ENCODE measurements at regions not wholly inside any gene's neighbourhood (a gene's known extent, or its start where the extent isn't known, plus 50 kb on each side); places are given as distances from the start of the nearest gene placed in this dataset.

- TF ChIP-seq TAF1 (IDR thresholded peaks at IDR 0.05; ENCODE audit: low read depth, low read length) (no peak), POLR2A (IDR thresholded peaks at IDR 0.05; ENCODE audit: low read depth, low read length) (no peak), SPI1 (IDR thresholded peaks at IDR 0.05; ENCODE audit: low read depth, low read length) (no peak)
Observed at GRCh38 chr22:49634006-49634772, 193.5 kb downstream of the BRD1 start.

All from GM12891 (cell line).